Loucy (cell line): ENCODE measurements at regions not wholly inside any gene's neighbourhood (a gene's known extent, or its start where the extent isn't known, plus 50 kb on each side); places are given as distances from the start of the nearest gene placed in this dataset.

Source experiments
- CTCF ChIP-seq: fragments of 200-600 bp; sonication (generic); conservative IDR thresholded peaks from 2 replicates; pipeline ENCODE4 v1.5.1; 2014; ENCODE audit warnings: mild to moderate bottlenecking, antibody characterized with exemption, low read length
- EZH2phosphoT487 ChIP-seq: fragments of 200-600 bp; IDR thresholded peaks from 2 replicates; pipeline ENCODE4 v1.6.1; 2018; ENCODE audit warnings: antibody characterized with exemption, mild to moderate bottlenecking, moderate library complexity, borderline replicate concordance

GRCh38 chr15:87549860-87550259 lies 706.7 kb downstream of the NTRK3 start:
- no peak for TF ChIP-seq CTCF
- TF ChIP-seq EZH2phosphoT487 = no peak
